SK-N-SH (cell line): ENCODE measurements at regions not wholly inside any gene's neighbourhood (a gene's known extent, or its start where the extent isn't known, plus 50 kb on each side); places are given as distances from the start of the nearest gene placed in this dataset.
A peak's percentile ranks its signal among the peaks of the same experiment; 100 is the strongest.

Experiments used
- CTCF ChIA-PET: fragments of 300-600, 350-600 bp; formaldehyde crosslinking; extraction: SDS; loops from one replicate; lab custom pipeline; 2021; lab: Yijun Ruan, JAX
- POLR2A ChIA-PET: fragments of 350-600 bp; sonication (Branson Sonifier 250); formaldehyde crosslinking; extraction: SDS; loops from one replicate; lab custom pipeline; 2020; ENCODE audit warnings: antibody characterized with exemption, inconsistent platforms; lab: Yijun Ruan, JAX
- DNase-seq: peaks from one replicate; pipeline ENCODE4 v3.0.0; 2012
- H2AFZ ChIP-seq: fragments of 200-600 bp; sonication (generic); 2 replicates; pipeline ENCODE4 v1.8.1; 2016; ENCODE audit warnings: antibody characterized with exemption, mild to moderate bottlenecking, low read depth
- H3F3A ChIP-seq: fragments of 200-600 bp; sonication (generic); replicated peaks from 2 replicates; pipeline ENCODE3; 2016; ENCODE audit warnings: antibody characterized with exemption, mild to moderate bottlenecking; ENCODE audit not compliant: insufficient read depth
- H3K27ac ChIP-seq, 2 experiments: fragments of 200-500 bp in 1 of 2; fragments of 200-600 bp in 1 of 2; sonication (Bioruptor generic) in 1 of 2; sonication (generic), shearing (Covaris generic) in 1 of 2; 2 replicates each; pipeline versions ENCODE4 v1.5.1 to v1.6.1; 2014 to 2016; ENCODE audit warnings: low read depth in 2 of 2, inconsistent platforms in 1 of 2, low read length in 1 of 2, mild to moderate bottlenecking in 1 of 2, mixed read lengths in 1 of 2
- H3K27me3 ChIP-seq: fragments of 200-600 bp; sonication (generic), shearing (Covaris generic); 2 replicates; pipeline ENCODE4 v1.6.1; 2016; ENCODE audit warnings: mixed run types; ENCODE audit not compliant: insufficient read depth
- H3K36me3 ChIP-seq, 2 experiments: fragments of 200-500 bp in 1 of 2; fragments of 200-600 bp in 1 of 2; sonication (Bioruptor generic) in 1 of 2; sonication (generic) in 1 of 2; replicated peaks in 1 of 2; 2 replicates each; pipeline versions ENCODE3 to v1.5.1; 2014 to 2016; ENCODE audit warnings: low read length in 1 of 2, mild to moderate bottlenecking in 1 of 2; ENCODE audit not compliant: insufficient read depth in 2 of 2, control insufficient read depth in 1 of 2
- H3K4me1 ChIP-seq, 2 experiments: fragments of 200-500 bp in 1 of 2; fragments of 200-600 bp in 1 of 2; sonication (Bioruptor generic) in 1 of 2; sonication (generic), shearing (Covaris generic) in 1 of 2; 2 replicates each; pipeline versions ENCODE4 v1.5.1 to v1.6.1; 2014 to 2016; ENCODE audit warnings: low read depth in 1 of 2, low read length in 1 of 2, mixed run types in 1 of 2; ENCODE audit not compliant: insufficient read depth in 2 of 2, control insufficient read depth in 1 of 2
- H3K4me2 ChIP-seq: fragments of 200-600 bp; sonication (generic), shearing (Covaris generic); 2 replicates; pipeline ENCODE4 v1.6.1; 2017; ENCODE audit warnings: mixed run types
- H3K4me3 ChIP-seq, 2 experiments: fragments of 200-500 bp in 1 of 2; fragments of 200-600 bp in 1 of 2; sonication (Bioruptor generic) in 1 of 2; sonication (generic), shearing (Covaris generic) in 1 of 2; 2 replicates each; pipeline versions ENCODE4 v1.5.1 to v1.8.1; 2014 to 2016; ENCODE audit warnings: low read depth in 2 of 2, inconsistent platforms in 1 of 2, low read length in 1 of 2, mild to moderate bottlenecking in 1 of 2, mixed read lengths in 1 of 2, moderate library complexity in 1 of 2
- H3K79me2 ChIP-seq: fragments of 200-600 bp; sonication (generic); 2 replicates; pipeline ENCODE4 v1.8.1; 2017; ENCODE audit warnings: mild to moderate bottlenecking; ENCODE audit not compliant: insufficient read depth
- H3K9ac ChIP-seq: fragments of 200-600 bp; sonication (generic); 2 replicates; pipeline ENCODE4 v1.6.1; 2017; ENCODE audit warnings: mixed run types
- H3K9me2 ChIP-seq: fragments of 200-600 bp; sonication (generic); 2 replicates; pipeline ENCODE4 v1.6.1; 2017; ENCODE audit warnings: mixed run types
- H3K9me3 ChIP-seq: fragments of 200-600 bp; sonication (generic); 2 replicates; pipeline ENCODE4 v1.6.1; 2017; ENCODE audit warnings: mixed run types, mild to moderate bottlenecking, moderate library complexity
- H4K20me1 ChIP-seq: fragments of 200-600 bp; sonication (generic); 2 replicates; pipeline ENCODE4 v1.6.1; 2017; ENCODE audit warnings: mild to moderate bottlenecking, mixed run types; ENCODE audit not compliant: insufficient read depth
- CHD2 ChIP-seq: fragments of 150-350 bp; IDR thresholded peaks from 2 replicates; pipeline ENCODE4 v1.6.1; 2018; ENCODE audit warnings: low read length; ENCODE audit not compliant: partially characterized antibody
- CTCF ChIP-seq: fragments of 200-600 bp; sonication (generic); IDR thresholded peaks from 2 replicates; pipeline ENCODE4 v1.6.1; 2017; ENCODE audit warnings: antibody characterized with exemption, mild to moderate bottlenecking, moderate library complexity
- GABPA ChIP-seq: IDR thresholded peaks from 2 replicates; pipeline ENCODE4 v1.4.0; 2012; ENCODE audit warnings: low read depth, mild to moderate bottlenecking
- MAX ChIP-seq: IDR thresholded peaks from 2 replicates; pipeline ENCODE4 v1.4.0; 2012; ENCODE audit warnings: low read depth
- MEF2A ChIP-seq: IDR thresholded peaks from 2 replicates; pipeline ENCODE4 v1.4.0; 2012; ENCODE audit warnings: low read depth, borderline replicate concordance
- NFIC ChIP-seq: IDR thresholded peaks from 2 replicates; pipeline ENCODE4 v1.4.0; 2012; ENCODE audit warnings: borderline replicate concordance
- PBX3 ChIP-seq: IDR thresholded peaks from 2 replicates; pipeline ENCODE4; 2012
- RAD21 ChIP-seq: IDR thresholded peaks from 2 replicates; pipeline ENCODE4 v1.6.1; 2012; ENCODE audit warnings: mild to moderate bottlenecking, low read length
- RCOR1 ChIP-seq: fragments of 150-350 bp; IDR thresholded peaks from 2 replicates; pipeline ENCODE4 v1.6.1; 2017; ENCODE audit warnings: antibody characterized with exemption, low read length
- REST ChIP-seq: IDR thresholded peaks from 2 replicates; pipeline ENCODE4 v1.6.1; 2012; ENCODE audit warnings: mild to moderate bottlenecking, low read depth, low read length, moderate library complexity
- RFX5 ChIP-seq: IDR thresholded peaks from 2 replicates; pipeline ENCODE4 v1.6.1; 2012; ENCODE audit warnings: mild to moderate bottlenecking, improper control_type of control experiment, low read length
- RXRA ChIP-seq: IDR thresholded peaks from 2 replicates; pipeline ENCODE4 v1.4.0; 2012; ENCODE audit warnings: low read depth, mild to moderate bottlenecking, borderline replicate concordance
- TCF12 ChIP-seq: IDR thresholded peaks from 2 replicates; pipeline ENCODE4 v1.4.0; 2012
- TEAD4 ChIP-seq: IDR thresholded peaks from 2 replicates; pipeline ENCODE4 v1.4.0; 2012; ENCODE audit warnings: mild to moderate bottlenecking, borderline replicate concordance; ENCODE audit not compliant: insufficient read depth
- YY1 ChIP-seq: IDR thresholded peaks from 2 replicates; pipeline ENCODE4 v1.4.0; 2012; ENCODE audit warnings: low read depth, mild to moderate bottlenecking
- WGBS: methylation state at CpG from one replicate; pipeline ENCODE4 v1.1.6; 2017; ENCODE audit warnings: low lambda C conversion rate; 5-methylcytosine and 5-hydroxymethylcytosine counted together

- TF ChIP-seq CHD2: no peak
- no peak for TF ChIP-seq MAX
- TF ChIP-seq REST: no peak
- TF ChIP-seq NFIC: peak; percentile 50; the same call in 1 of the 2 replicates
- TF ChIP-seq CTCF: no peak
- TF ChIP-seq RAD21: no peak
- no peak for TF ChIP-seq RFX5
- no peak; the same call in 1 of the 2 replicates for TF ChIP-seq TEAD4
- TF ChIP-seq YY1: no peak
- no peak for TF ChIP-seq RCOR1
- TF ChIP-seq, all 33 proteins: peak for 7
Observed at GRCh38 chr5:109942646-109943045, 252.9 kb downstream of the MAN2A1 start (continued).

GRCh38 chr5:109943701-109944235, 254.0 kb downstream of the MAN2A1 start:
- no peaks in the 10 kb centered on the region for H4K20me1 ChIP-seq
- no peaks in the 10 kb centered on the region for H3K79me2 ChIP-seq
- CTCF ChIA-PET: no interaction called here
- H3K9me3 ChIP-seq: no peaks in the 10 kb centered on the region
- no peaks in the 10 kb centered on the region for H3K9me2 ChIP-seq
- H3K4me1 ChIP-seq: no peaks in the 10 kb centered on the region; a peak in 2 of 4 replicates
- no peaks in the 10 kb centered on the region for H3K36me3 ChIP-seq
- H3F3A ChIP-seq: no peaks in the 10 kb centered on the region
- H2AFZ ChIP-seq: no peak overlapping the region
- no peaks in the 10 kb centered on the region; the same call in 1 of the 2 replicates for H3K27me3 ChIP-seq
- H3K4me3 ChIP-seq: no peak overlapping the region
- POLR2A ChIA-PET: interaction anchor here (0.6 kb wide), 1 partner anchor 49 kb away, joined by 3 read pairs; no protein-coding TSS in a partner anchor
- WGBS: 62% methylated on average over 3 of the region's 3 CpGs
- no peak overlapping the region for H3K4me2 ChIP-seq
- H3K27ac ChIP-seq: no peak overlapping the region; a peak in 1 of 4 replicates
- TF ChIP-seq MAX (no peak), RXRA (no peak), PBX3 (no peak), TCF12 (no peak), REST (no peak), GABPA (no peak), RAD21 (no peak), MEF2A (no peak)
- no peak for DNase-seq
- no peak overlapping the region for H3K9ac ChIP-seq
